ENCODE measurements at regions not wholly inside any gene's neighbourhood (a gene's known extent, or its start where the extent isn't known, plus 50 kb on each side); places are given as distances from the start of the nearest gene placed in this dataset.

DNA sequence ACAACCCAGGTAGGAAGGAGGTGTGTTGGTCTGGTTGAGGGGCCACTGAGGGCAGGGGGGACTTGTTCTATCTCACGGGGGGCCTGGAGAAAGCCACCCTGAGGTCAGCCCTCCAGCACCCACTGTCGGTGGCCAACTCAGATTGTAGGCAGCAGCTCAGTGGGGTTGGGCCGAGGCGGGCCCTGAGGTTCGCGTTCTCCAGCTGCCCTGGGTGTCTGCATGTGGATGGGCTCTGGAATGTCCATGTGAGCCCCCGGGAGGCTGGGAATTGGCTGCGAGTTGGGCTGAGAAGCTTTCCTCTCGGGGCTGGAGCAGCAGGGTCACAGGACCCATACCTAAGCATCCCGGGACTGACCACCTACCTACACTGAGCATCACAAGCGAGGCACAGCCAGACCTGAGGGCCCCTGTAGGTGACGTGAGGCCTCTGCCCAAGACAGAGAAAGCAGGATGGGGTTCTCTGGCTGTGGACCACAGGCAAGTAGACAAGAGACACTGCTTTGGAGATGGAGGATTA lies 70.3 kb upstream of the HAAO start:
- TF ChIP-seq, protein P1, sequence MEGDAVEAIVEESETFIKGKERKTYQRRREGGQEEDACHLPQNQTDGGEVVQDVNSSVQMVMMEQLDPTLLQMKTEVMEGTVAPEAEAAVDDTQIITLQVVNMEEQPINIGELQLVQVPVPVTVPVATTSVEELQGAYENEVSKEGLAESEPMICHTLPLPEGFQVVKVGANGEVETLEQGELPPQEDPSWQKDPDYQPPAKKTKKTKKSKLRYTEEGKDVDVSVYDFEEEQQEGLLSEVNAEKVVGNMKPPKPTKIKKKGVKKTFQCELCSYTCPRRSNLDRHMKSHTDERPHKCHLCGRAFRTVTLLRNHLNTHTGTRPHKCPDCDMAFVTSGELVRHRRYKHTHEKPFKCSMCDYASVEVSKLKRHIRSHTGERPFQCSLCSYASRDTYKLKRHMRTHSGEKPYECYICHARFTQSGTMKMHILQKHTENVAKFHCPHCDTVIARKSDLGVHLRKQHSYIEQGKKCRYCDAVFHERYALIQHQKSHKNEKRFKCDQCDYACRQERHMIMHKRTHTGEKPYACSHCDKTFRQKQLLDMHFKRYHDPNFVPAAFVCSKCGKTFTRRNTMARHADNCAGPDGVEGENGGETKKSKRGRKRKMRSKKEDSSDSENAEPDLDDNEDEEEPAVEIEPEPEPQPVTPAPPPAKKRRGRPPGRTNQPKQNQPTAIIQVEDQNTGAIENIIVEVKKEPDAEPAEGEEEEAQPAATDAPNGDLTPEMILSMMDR (conservative IDR thresholded peaks at IDR 0.05 in 1 of 2, IDR thresholded peaks at IDR 0.05 in 1 of 2; ENCODE audit: low read depth in 1 of 2, low read length in 2 of 2) = no peak
- no peak for TF ChIP-seq EZH2 (IDR thresholded peaks at IDR 0.05; ENCODE audit: low read length, missing control alignments)

All from fibroblast of lung (primary cell).